H9 (cell line): ENCODE measurements at regions not wholly inside any gene's neighbourhood (a gene's known extent, or its start where the extent isn't known, plus 50 kb on each side); places are given as distances from the start of the nearest gene placed in this dataset.

Experiments
- DNase-seq: peaks from one replicate; pipeline ENCODE4 v3.0.0-alpha.2; 2017
- H2AFZ ChIP-seq: one replicate; pipeline ENCODE4 v1.6.1; 2013; ENCODE audit warnings: mild to moderate bottlenecking, low read length, control low read depth, moderate library complexity
- H2AK5ac ChIP-seq: 2 replicates; pipeline ENCODE4 v1.6.1; 2013; ENCODE audit warnings: low read length, control low read depth, mixed read lengths; ENCODE audit not compliant: insufficient read length
- H2BK120ac ChIP-seq: one replicate; pipeline ENCODE4 v1.6.1; 2013; ENCODE audit warnings: low read depth, mild to moderate bottlenecking, low read length, control low read depth, inconsistent platforms; ENCODE audit not compliant: poor library complexity, severe bottlenecking
- H2BK12ac ChIP-seq: 2 replicates; pipeline ENCODE4 v1.6.1; 2013; ENCODE audit warnings: low read length, control low read depth, mixed read lengths, low read depth; ENCODE audit not compliant: insufficient read length
- H2BK15ac ChIP-seq: 2 replicates; pipeline ENCODE4 v1.6.1; 2013; ENCODE audit warnings: low read depth, low read length, control low read depth
- H2BK20ac ChIP-seq: one replicate; pipeline ENCODE4 v1.6.1; 2013; ENCODE audit warnings: low read depth, mild to moderate bottlenecking, low read length, control low read depth, inconsistent platforms; ENCODE audit not compliant: poor library complexity, severe bottlenecking
- H2BK5ac ChIP-seq: 2 replicates; pipeline ENCODE4 v1.6.1; 2013; ENCODE audit warnings: low read length, control low read depth, mixed read lengths; ENCODE audit not compliant: insufficient read length
- H3K14ac ChIP-seq: 2 replicates; pipeline ENCODE4 v1.6.1; 2013; ENCODE audit warnings: low read length, control low read depth; ENCODE audit not compliant: insufficient read depth
- H3K18ac ChIP-seq: 2 replicates; pipeline ENCODE4 v1.6.1; 2013; ENCODE audit warnings: low read depth, mild to moderate bottlenecking, mixed read lengths, low read length, control low read depth; ENCODE audit not compliant: insufficient read length
- H3K23ac ChIP-seq: 2 replicates; pipeline ENCODE4 v1.6.1; 2013; ENCODE audit warnings: low read length, control low read depth, mixed read lengths, low read depth; ENCODE audit not compliant: insufficient read length
- H3K23me2 ChIP-seq: 2 replicates; pipeline ENCODE4 v1.6.1; 2013; ENCODE audit warnings: low read depth, mild to moderate bottlenecking, mixed read lengths, low read length, control low read depth; ENCODE audit not compliant: insufficient read length, poor library complexity, severe bottlenecking
- H3K27ac ChIP-seq: 2 replicates; pipeline ENCODE4 v1.5.1; 2013; ENCODE audit warnings: low read length, control low read depth, mixed read lengths, low read depth; ENCODE audit not compliant: insufficient read length
- H3K27me3 ChIP-seq: 2 replicates; pipeline ENCODE4 v1.6.1; 2013; ENCODE audit warnings: low read length, control low read depth, inconsistent platforms; ENCODE audit not compliant: insufficient read depth
- H3K4ac ChIP-seq: 2 replicates; pipeline ENCODE4 v1.6.1; 2013; ENCODE audit warnings: low read depth, mild to moderate bottlenecking, control low read depth, inconsistent platforms, low read length, moderate library complexity
- H3K4me1 ChIP-seq: 2 replicates; pipeline ENCODE4 v1.6.1; 2013; ENCODE audit warnings: low read length, control low read depth, inconsistent platforms; ENCODE audit not compliant: insufficient read depth
- H3K4me2 ChIP-seq: 2 replicates; pipeline ENCODE4 v1.6.1; 2013; ENCODE audit warnings: low read length, control low read depth, mixed read lengths; ENCODE audit not compliant: insufficient read length, insufficient read depth
- H3K56ac ChIP-seq: 2 replicates; pipeline ENCODE4 v1.6.1; 2013; ENCODE audit warnings: low read depth, mild to moderate bottlenecking, mixed read lengths, low read length, control low read depth; ENCODE audit not compliant: insufficient read length
- H3K79me1 ChIP-seq: 2 replicates; pipeline ENCODE4 v1.6.1; 2013; ENCODE audit warnings: low read depth, mild to moderate bottlenecking, moderate library complexity, low read length, control low read depth, inconsistent platforms; ENCODE audit not compliant: insufficient read depth, poor library complexity, severe bottlenecking
- H3K79me2 ChIP-seq: 2 replicates; pipeline ENCODE4 v1.6.1; 2013; ENCODE audit warnings: low read length, control low read depth, inconsistent platforms; ENCODE audit not compliant: insufficient read depth
- H3K9ac ChIP-seq: 2 replicates; pipeline ENCODE4 v1.6.1; 2013; ENCODE audit warnings: low read length, control low read depth, mixed read lengths; ENCODE audit not compliant: insufficient read length; ENCODE audit errors: extremely low read depth
- H3K9me3 ChIP-seq: one replicate; pipeline ENCODE4 v1.6.1; 2013; ENCODE audit warnings: low read depth, low read length, inconsistent platforms; ENCODE audit not compliant: control insufficient read depth
- H3T11ph ChIP-seq: one replicate; pipeline ENCODE4 v1.6.1; 2013; ENCODE audit warnings: mild to moderate bottlenecking, low read length, control low read depth, inconsistent platforms
- H4K20me1 ChIP-seq: one replicate; pipeline ENCODE4 v1.6.1; 2013; ENCODE audit not compliant: control insufficient read depth, insufficient read length, insufficient read depth
- H4K5ac ChIP-seq: 2 replicates; pipeline ENCODE4 v1.6.1; 2013; ENCODE audit warnings: low read depth, mild to moderate bottlenecking, mixed read lengths, low read length, control low read depth; ENCODE audit not compliant: insufficient read length
- H4K8ac ChIP-seq: replicated peaks from 2 replicates; pipeline ENCODE4 v1.6.1; 2013; ENCODE audit warnings: low read length, control low read depth, mixed read lengths, low read depth; ENCODE audit not compliant: insufficient read length
- H4K91ac ChIP-seq: 2 replicates; pipeline ENCODE4 v1.6.1; 2013; ENCODE audit warnings: low read depth, mild to moderate bottlenecking, moderate library complexity, mixed read lengths, low read length, control low read depth; ENCODE audit not compliant: insufficient read length
- H3K27ac Mint-ChIP-seq, 3 experiments: 2 replicates in 2 of 3; 3 replicates in 1 of 3; pipeline ENCODE4 v1.8.0; 2020 to 2021; ENCODE audit warnings: mixed read lengths in 3 of 3, mild to moderate bottlenecking in 1 of 3, moderate library complexity in 1 of 3
- H3K27me3 Mint-ChIP-seq: 2 replicates; pipeline ENCODE4 v1.8.0; 2021; ENCODE audit warnings: low read depth, mild to moderate bottlenecking, moderate library complexity, mixed read lengths
- H3K36me3 Mint-ChIP-seq, 3 experiments: 2 replicates in 2 of 3; 3 replicates in 1 of 3; pipeline ENCODE4 v1.8.0; 2020 to 2021; ENCODE audit warnings: low read depth in 3 of 3, mixed read lengths in 3 of 3; ENCODE audit not compliant: insufficient read depth in 1 of 3
- H3K4me1 Mint-ChIP-seq, 2 experiments: 2 replicates each; pipeline ENCODE4 v1.8.0; 2020; ENCODE audit warnings: mixed read lengths in 2 of 2
- H3K4me3 Mint-ChIP-seq, 2 experiments: 2 replicates in 1 of 2; 3 replicates in 1 of 2; pipeline ENCODE4 v1.8.0; 2020 to 2021; ENCODE audit warnings: mild to moderate bottlenecking in 2 of 2, mixed read lengths in 2 of 2, moderate library complexity in 1 of 2
- H3K9me3 Mint-ChIP-seq, 2 experiments: 2 replicates in 1 of 2; 3 replicates in 1 of 2; pipeline ENCODE4 v1.8.0; 2020; ENCODE audit warnings: mild to moderate bottlenecking in 2 of 2, mixed read lengths in 2 of 2, moderate library complexity in 1 of 2
- WGBS: extraction: QIAGEN DNeasy Blood & Tissue Kit; methylation state at CpG from one replicate; pipeline ENCODE4 v1.1.7; 2013; ENCODE audit warnings: missing lambda C conversion rate, low lambda C conversion rate, mixed read lengths; ENCODE audit not compliant: insufficient read length; ENCODE audit errors: extremely low coverage; 5-methylcytosine and 5-hydroxymethylcytosine counted together
- TF ChIP-seq, protein P1 (sequence below): fragments of 200-600 bp; sonication (generic); conservative IDR thresholded peaks from 3 replicates; pipeline ENCODE4 v1.8.0; 2021; ENCODE audit warnings: antibody characterized with exemption, mild to moderate bottlenecking

DNA sequence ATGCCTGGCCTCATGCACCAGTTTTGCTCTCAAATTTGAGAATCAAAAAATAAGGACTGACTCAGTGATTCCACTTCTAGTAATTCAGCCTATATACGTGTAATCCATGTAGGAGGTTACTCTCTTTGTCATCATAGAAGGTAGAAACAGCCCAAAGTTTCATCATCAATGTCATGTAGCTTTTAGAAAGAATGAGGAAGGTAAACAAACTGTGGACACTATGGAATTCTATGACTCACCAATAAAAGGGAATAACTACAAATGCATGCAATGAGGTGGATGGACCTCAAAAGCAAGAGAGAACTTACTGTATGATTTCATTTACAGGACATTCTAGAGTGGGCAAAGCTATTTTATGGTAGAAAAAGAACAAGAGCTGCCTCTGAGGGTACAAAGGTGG is 93.2 kb upstream of the LRIG1 start:
- TF ChIP-seq, protein P1, sequence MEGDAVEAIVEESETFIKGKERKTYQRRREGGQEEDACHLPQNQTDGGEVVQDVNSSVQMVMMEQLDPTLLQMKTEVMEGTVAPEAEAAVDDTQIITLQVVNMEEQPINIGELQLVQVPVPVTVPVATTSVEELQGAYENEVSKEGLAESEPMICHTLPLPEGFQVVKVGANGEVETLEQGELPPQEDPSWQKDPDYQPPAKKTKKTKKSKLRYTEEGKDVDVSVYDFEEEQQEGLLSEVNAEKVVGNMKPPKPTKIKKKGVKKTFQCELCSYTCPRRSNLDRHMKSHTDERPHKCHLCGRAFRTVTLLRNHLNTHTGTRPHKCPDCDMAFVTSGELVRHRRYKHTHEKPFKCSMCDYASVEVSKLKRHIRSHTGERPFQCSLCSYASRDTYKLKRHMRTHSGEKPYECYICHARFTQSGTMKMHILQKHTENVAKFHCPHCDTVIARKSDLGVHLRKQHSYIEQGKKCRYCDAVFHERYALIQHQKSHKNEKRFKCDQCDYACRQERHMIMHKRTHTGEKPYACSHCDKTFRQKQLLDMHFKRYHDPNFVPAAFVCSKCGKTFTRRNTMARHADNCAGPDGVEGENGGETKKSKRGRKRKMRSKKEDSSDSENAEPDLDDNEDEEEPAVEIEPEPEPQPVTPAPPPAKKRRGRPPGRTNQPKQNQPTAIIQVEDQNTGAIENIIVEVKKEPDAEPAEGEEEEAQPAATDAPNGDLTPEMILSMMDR = no peak
- Histone ChIP-seq H2BK120ac (no peak overlapping the region), H4K91ac (no peak overlapping the region), H3K9me3 (no peaks in the 10 kb centered on the region), H3K56ac (no peak overlapping the region), H3K27me3 (no peaks in the 10 kb centered on the region), H3K4me1 (peaks cover 5% of the 10 kb centered on the region; the same call in 1 of the 2 replicates), H2AK5ac (no peak overlapping the region), H3K4me2 (no peak overlapping the region), H3K79me1 (no peaks in the 10 kb centered on the region), H3K27ac (no peak overlapping the region), H3K4ac (no peak overlapping the region), H4K20me1 (no peaks in the 10 kb centered on the region), H2AFZ (no peak overlapping the region), H4K5ac (no peak overlapping the region), H3K23ac (no peak overlapping the region), H2BK20ac (no peak overlapping the region), H2BK12ac (no peak overlapping the region), H3K23me2 (no peaks in the 10 kb centered on the region), H4K8ac (no peak overlapping the region), H2BK15ac (no peak overlapping the region), H3K18ac (no peak overlapping the region), H2BK5ac (no peak overlapping the region), H3K79me2 (no peaks in the 10 kb centered on the region), H3K9ac (no peak overlapping the region), H3T11ph (no peak overlapping the region), H3K14ac (no peak overlapping the region)
- H3K9me3 Mint-ChIP-seq = no peaks in the 10 kb centered on the region
- no peak overlapping the region for H3K27ac Mint-ChIP-seq
- no peaks in the 10 kb centered on the region for H3K36me3 Mint-ChIP-seq
- H3K27me3 Mint-ChIP-seq = no peaks in the 10 kb centered on the region
- peaks cover 32 to 42% of the 10 kb centered on the region in 2 experiments for H3K4me1 Mint-ChIP-seq
- no peak for DNase-seq
- WGBS = no CpG with 5 or more reads among the region's 1 CpG
- H3K4me3 Mint-ChIP-seq = no peak overlapping the region
